ENCODE measurements at regions not wholly inside any gene's neighbourhood (a gene's known extent, or its start where the extent isn't known, plus 50 kb on each side); places are given as distances from the start of the nearest gene placed in this dataset.
"Not testable (repeated sequence)": the region's sequence is repeated elsewhere in the genome, so short reads cannot be mapped to it uniquely, and the experiment has no call there.

GRCh38 chr9:117828466-117828865, 124.3 kb downstream of the TLR4 start:
- no peak overlapping the region for H3K4me3 Mint-ChIP-seq
- H3K36me3 Mint-ChIP-seq = no peaks in the 10 kb centered on the region
- DNase-seq (no peak), ATAC-seq (no peak)
- no peak overlapping the region for H3K4me3 ChIP-seq (ENCODE audit: low read length)
- peaks cover 27 to 52% of the 10 kb centered on the region in 2 donors for H3K27me3 Mint-ChIP-seq (ENCODE audit: low read depth in 2 of 2)
- no peaks in the 10 kb centered on the region for H3K9me3 Mint-ChIP-seq
- no peak overlapping the region for H3K27ac ChIP-seq (ENCODE audit: low read length)
- H3K36me3 ChIP-seq (ENCODE audit: control insufficient read depth, insufficient read depth, low read length) = no peaks in the 10 kb centered on the region
- no peaks in the 10 kb centered on the region for H3K9me3 ChIP-seq (ENCODE audit: control insufficient read depth, insufficient read depth, low read length)
- H3K4me1 Mint-ChIP-seq = peaks cover 27% of the 10 kb centered on the region in 2 donors
- intact Hi-C loops (cut with micrococcal nuclease) = no loop called here
- peaks cover 12% of the 10 kb centered on the region for H3K27me3 ChIP-seq (ENCODE audit: control insufficient read depth, insufficient read depth, low read length)
- TF ChIP-seq, protein P1, sequence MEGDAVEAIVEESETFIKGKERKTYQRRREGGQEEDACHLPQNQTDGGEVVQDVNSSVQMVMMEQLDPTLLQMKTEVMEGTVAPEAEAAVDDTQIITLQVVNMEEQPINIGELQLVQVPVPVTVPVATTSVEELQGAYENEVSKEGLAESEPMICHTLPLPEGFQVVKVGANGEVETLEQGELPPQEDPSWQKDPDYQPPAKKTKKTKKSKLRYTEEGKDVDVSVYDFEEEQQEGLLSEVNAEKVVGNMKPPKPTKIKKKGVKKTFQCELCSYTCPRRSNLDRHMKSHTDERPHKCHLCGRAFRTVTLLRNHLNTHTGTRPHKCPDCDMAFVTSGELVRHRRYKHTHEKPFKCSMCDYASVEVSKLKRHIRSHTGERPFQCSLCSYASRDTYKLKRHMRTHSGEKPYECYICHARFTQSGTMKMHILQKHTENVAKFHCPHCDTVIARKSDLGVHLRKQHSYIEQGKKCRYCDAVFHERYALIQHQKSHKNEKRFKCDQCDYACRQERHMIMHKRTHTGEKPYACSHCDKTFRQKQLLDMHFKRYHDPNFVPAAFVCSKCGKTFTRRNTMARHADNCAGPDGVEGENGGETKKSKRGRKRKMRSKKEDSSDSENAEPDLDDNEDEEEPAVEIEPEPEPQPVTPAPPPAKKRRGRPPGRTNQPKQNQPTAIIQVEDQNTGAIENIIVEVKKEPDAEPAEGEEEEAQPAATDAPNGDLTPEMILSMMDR (IDR thresholded peaks at IDR 0.05) = no peak
- peaks cover 18% of the 10 kb centered on the region for H3K4me1 ChIP-seq (ENCODE audit: control insufficient read depth, insufficient read depth, low read length)
- no peak overlapping the region for H3K27ac Mint-ChIP-seq

- intact Hi-C loops (cut with micrococcal nuclease) = no loop called here
- Histone ChIP-seq H3K27me3 (ENCODE audit: control insufficient read depth, insufficient read depth, low read length) (no peaks in the 10 kb centered on the region), H3K9me3 (ENCODE audit: control insufficient read depth, insufficient read depth, low read length) (no peaks in the 10 kb centered on the region), H3K36me3 (ENCODE audit: control insufficient read depth, insufficient read depth, low read length) (no peaks in the 10 kb centered on the region), H3K27ac (ENCODE audit: low read length) (no peak overlapping the region), H3K4me1 (ENCODE audit: control insufficient read depth, insufficient read depth, low read length) (no peaks in the 10 kb centered on the region), H3K4me3 (ENCODE audit: low read length) (no peak overlapping the region)
- no peak overlapping the region for H3K4me3 Mint-ChIP-seq
- DNase-seq (no peak), ATAC-seq (no peak)
- H3K9me3 Mint-ChIP-seq = no peaks in the 10 kb centered on the region
- WGBS (ENCODE audit: insufficient coverage) = 100% methylated on average over 1 of the region's 1 CpG
- no peaks in the 10 kb centered on the region for H3K36me3 Mint-ChIP-seq
- H3K4me1 Mint-ChIP-seq = no peaks in the 10 kb centered on the region
- TF ChIP-seq, protein P1 (IDR thresholded peaks at IDR 0.05) = no peak
- H3K27ac Mint-ChIP-seq = no peak overlapping the region
- H3K27me3 Mint-ChIP-seq (ENCODE audit: low read depth in 2 of 2) = peaks cover 22 to 40% of the 10 kb centered on the region in 2 donors
Measured at GRCh38 chr9:117835798-117836197, 131.6 kb downstream of the TLR4 start.

- TF ChIP-seq, protein P1 (IDR thresholded peaks at IDR 0.05) = no peak
- Mint-ChIP-seq H3K4me3 (no peak overlapping the region), H3K27ac (no peak overlapping the region), H3K36me3 (no peaks in the 10 kb centered on the region), H3K9me3 (no peaks in the 10 kb centered on the region), H3K4me1 (no peaks in the 10 kb centered on the region), H3K27me3 (ENCODE audit: low read depth in 2 of 2) (peaks cover 30 to 46% of the 10 kb centered on the region in 2 donors)
- Histone ChIP-seq H3K36me3 (ENCODE audit: control insufficient read depth, insufficient read depth, low read length) (no peaks in the 10 kb centered on the region), H3K27ac (ENCODE audit: low read length) (no peak overlapping the region), H3K27me3 (ENCODE audit: control insufficient read depth, insufficient read depth, low read length) (peaks cover 5% of the 10 kb centered on the region), H3K4me3 (ENCODE audit: low read length) (no peak overlapping the region), H3K9me3 (ENCODE audit: control insufficient read depth, insufficient read depth, low read length) (no peaks in the 10 kb centered on the region), H3K4me1 (ENCODE audit: control insufficient read depth, insufficient read depth, low read length) (no peaks in the 10 kb centered on the region)
- DNase-seq (no peak), ATAC-seq (no peak)
- intact Hi-C loops (cut with micrococcal nuclease) = no loop called here
- WGBS (ENCODE audit: insufficient coverage) = no CpG with 5 or more reads among the region's 2 CpGs
Measured at GRCh38 chr9:117839862-117840261, 135.7 kb downstream of the TLR4 start.

DNA sequence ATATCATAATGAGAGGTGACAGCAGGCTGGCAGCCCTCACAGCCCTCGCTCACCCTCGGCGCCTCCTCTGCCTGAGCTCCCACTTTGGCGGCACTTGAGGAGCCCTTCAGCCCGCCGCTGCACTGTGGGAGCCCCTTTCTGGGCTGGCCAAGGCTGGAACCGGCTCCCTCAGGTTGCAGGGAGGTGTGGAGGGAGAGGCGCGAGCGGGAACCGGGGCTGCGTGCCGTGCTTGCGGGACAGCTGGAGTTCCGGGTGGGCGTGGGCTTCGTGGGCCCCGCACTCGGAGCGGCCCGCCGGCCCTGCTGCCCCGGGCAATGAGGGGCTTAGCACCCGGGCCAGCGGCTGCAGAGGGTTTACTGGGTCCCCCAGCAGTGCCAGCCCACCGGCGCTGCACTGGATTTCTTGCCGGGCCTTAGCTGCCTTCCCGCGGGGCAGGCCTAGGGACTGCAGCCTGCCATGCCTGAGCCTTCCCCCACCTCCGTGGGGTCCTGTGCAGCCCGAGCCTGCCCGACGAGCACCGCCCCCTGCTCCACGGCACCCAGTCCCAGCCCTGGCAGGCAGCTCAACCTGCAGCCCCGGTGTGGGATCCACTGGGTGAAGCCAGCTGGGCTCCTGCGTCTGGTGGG, 147.7 kb downstream of the TLR4 start:
- 91% methylated on average over 37 of the region's 38 CpGs for WGBS (ENCODE audit: insufficient coverage)
- H3K27ac ChIP-seq (ENCODE audit: low read length); ATAC-seq; H3K9me3 ChIP-seq (ENCODE audit: control insufficient read depth, insufficient read depth, low read length); H3K36me3 Mint-ChIP-seq; H3K4me1 ChIP-seq (ENCODE audit: control insufficient read depth, insufficient read depth, low read length); H3K4me1 Mint-ChIP-seq; H3K4me3 ChIP-seq (ENCODE audit: low read length); DNase-seq; H3K27ac Mint-ChIP-seq; H3K36me3 ChIP-seq (ENCODE audit: control insufficient read depth, insufficient read depth, low read length); H3K4me3 Mint-ChIP-seq; H3K27me3 ChIP-seq (ENCODE audit: control insufficient read depth, insufficient read depth, low read length); intact Hi-C loops (cut with micrococcal nuclease); H3K9me3 Mint-ChIP-seq: not testable (repeated sequence)
- H3K27me3 Mint-ChIP-seq (ENCODE audit: low read depth in 2 of 2) = peaks cover 9 to 10% of the 10 kb centered on the region in 2 donors

Measured in natural killer cell (primary cell).